NCI-H748 treated with DMSO at 0.1 percent for 48 hours (cell line): ENCODE measurements at regions not wholly inside any gene's neighbourhood (a gene's known extent, or its start where the extent isn't known, plus 50 kb on each side); places are given as distances from the start of the nearest gene placed in this dataset.

ENCODE experiments used
- DNase-seq: peaks from one replicate; lab custom pipeline; 2025; lab: John Stamatoyannopoulos, UW

DNA sequence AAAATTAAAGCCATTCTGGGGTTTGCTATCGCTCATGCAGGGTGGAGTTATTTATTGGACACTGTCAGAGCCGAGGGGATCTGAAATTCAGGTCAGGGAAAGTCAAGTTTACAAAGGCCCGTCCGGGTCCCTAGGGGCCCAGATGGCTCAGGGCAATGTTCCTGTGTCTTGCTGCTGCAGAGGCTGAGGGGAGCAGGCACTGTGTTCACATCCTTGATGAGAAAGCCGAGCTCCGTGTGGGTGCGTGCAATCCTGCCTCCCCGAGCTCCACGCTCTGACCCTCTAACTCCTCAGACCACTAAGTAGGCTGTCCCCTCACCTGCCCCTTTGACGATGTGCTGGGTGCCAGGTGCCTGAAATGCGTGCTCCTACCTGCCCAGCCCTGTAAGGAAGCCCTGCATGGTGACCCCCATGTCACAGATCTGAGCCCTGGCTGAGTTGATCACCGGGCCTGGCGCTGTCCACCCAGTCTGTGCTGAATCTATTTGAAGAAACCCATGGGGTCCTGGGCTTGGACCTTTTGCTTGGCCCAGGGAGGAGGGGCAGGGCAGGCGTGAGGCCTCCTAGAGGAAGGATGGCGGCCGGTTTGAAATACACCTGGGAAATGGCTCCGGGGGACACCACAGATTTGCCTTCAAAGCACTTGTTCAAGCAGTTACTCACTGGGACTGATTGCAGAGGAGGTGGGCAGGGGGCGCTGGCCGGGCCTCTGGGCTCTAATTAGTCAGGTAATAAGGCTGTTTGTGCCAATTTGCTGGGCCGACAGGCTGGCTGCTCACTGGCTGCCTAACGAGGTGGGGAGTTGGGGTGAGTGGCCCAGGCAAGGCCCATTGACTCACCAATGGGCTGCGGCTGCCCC is 204.3 kb downstream of the KIF26A start:
- no peak for DNase-seq

DNA sequence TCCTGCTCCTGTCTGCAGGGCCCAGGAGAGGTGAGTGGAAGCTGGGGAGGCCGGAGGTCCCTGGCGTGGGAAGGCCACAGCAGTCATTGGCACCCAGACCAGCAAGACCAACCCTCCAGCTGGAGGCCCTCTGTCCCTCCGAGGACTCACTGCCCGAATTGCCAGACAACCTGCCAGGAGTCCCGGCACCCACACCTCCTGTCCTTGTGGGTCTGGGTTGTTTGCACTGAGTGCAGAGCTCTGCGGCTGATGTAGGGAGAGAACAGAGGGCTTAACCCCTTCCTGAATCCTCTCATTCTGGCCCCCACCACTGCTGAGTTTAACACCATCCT is 204.9 kb downstream of the KIF26A start:
- no peak for DNase-seq

DNA sequence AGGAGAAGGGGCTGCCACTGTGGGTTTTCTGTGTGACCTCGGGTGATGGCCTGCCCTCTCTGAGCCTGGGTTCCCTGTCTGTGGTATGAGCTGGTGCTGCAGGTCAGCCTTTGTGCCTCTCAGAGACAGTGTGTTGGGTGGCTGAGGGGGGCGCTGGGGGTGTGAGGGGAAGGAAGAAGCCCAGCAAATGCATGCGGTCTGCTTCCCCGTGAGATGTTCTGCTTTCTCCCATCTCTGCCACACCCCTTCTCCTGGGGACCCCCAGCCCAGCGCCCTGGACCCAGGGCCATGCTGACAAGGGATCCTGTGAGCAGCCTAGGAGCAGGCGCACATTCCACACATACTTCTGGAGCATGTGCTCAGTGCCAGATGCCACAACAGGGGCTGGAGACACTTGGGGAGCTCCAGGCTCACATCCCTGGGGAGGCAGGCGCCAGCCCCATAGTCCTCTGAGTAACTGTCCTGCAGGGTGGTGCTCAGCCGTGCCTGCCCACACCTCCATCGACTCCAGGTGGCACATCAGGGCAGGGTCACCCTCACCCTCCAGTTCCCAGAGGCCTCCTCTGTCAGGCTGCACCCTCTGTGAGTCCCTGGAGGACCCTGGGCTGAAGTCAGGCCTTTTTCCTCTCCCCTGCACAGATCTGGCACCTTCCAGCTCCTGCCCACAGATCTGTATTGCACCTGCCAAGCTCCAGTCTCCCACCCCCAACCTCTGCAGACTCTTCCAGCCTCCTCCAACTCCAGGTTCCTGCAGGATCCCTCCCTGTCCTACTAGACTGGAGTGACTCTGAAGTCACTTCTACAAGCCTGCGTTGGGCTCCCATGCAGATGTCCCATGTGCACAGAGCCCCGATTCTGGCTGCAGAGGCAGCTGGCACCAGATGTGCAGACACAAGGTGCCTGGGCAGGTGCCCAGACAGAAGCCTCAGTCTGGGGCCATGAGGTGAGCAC is 205.6 kb downstream of the KIF26A start:
- no peak for DNase-seq

DNA sequence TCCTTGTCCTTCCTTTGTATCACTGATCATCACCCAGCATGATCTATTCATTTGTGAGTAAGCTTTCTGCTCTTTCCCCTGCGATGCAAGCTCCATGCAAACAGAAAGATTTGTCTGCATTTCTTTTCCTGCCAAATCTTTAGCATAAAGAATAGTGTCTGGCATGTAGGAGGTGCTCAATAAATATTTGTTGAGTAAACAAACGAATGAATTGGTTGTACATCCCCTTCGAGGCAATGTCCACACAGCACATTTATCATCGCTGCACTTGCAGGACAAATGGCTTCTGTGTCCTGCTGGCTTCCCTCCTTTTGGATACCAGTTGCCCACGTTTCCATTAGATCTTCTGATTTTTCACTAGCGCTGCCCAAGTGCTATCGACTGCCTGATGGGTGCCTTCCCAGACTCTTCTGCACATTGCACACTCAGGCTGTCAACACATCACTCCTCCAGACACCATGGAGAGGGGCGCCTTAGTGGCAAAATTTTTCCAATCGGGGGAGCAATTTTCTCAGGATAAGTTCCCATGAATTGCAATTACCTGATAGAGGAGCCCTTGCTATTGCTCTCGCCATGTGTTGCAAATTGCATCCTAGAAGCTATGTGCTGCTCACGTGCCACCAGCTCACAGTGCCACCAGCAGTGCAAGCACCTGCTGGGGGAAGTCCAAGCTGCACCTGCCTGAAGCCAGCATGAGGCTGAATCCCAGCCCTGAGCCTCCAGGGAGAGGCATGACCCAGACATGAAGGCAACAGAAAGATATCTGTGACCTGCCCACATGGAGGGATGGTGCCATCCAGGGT is 206.6 kb downstream of the KIF26A start:
- peak; percentile 76 for DNase-seq

DNA sequence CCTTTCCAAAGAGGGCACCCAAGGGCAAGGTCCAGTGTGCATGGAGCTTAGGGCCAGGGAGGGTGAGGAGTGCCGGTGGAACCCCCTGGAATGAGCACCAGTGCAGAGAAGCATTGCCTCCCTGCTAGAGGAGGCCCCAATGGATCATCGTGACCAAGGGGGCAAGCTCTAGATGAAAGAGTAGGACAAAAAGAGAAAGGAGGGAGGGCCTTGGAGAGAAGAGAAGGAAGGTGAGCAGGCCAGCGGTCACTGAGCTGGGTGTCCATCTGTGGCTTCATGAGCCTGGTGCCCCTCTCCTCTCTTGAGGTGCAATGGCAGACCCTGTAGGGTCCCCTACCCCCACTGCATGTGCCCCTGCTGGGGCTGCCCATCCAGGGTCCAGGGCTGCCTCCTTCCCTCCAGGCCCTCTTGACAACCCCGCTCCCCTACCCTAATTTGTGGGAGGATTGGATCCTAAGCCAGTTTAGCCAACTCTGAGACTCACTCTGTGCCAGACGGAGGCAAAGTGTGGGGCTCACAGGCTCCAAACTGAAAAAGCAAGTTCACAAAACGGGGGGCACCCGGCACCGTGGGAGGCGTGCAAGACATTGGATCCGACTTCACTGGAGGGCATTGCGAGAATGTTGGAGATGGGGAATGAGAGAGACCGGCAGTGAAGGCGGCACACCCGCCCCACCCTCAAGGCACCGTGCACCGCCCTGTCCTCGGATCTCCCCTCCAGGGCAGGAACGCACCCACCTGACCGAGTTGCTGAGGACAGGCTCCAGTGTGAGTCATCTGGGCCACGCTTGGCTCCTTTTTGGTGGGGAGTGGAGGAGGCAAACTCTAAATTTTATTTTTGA is 207.5 kb downstream of the KIF26A start:
- DNase-seq = no peak

DNA sequence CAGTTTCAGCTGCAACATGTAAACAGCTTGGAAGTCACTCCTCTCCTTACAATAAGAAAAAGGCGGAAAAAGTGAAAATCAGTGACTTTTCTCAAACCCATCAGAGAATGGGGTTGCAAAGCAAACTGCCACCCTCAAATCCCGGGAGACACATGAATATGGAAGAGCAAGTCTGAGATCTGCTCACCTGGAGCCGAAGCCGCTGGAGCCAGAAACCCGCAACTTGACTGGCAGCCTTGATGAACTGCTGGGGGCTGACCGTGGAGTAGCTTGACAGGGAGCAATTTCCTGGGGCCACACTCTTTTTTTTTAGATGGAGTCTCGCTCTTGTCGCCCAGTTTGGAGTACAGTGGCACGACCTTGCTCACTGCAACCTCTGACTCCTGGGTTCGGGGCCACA is 208.2 kb downstream of the KIF26A start:
- DNase-seq = no peak

DNA sequence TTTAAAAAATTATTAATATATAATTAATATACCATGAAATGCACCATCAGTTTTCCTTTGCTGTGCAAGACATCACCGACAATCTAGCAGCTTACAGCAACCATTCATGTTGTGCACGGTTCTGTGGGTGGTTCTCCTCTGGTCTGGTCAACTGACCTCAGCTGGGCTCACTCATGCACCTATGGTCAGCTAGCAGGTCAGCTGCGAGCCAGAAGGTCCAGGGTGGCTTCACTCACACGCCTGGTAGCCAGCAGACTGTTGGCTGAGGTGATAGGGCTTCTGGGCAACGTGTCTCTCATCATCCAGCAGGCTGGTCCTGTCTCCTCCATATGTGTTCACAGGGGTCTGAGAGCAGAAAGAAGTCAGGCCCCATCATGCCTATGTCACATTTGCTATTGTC is 210.4 kb downstream of the KIF26A start:
- DNase-seq = no peak

DNA sequence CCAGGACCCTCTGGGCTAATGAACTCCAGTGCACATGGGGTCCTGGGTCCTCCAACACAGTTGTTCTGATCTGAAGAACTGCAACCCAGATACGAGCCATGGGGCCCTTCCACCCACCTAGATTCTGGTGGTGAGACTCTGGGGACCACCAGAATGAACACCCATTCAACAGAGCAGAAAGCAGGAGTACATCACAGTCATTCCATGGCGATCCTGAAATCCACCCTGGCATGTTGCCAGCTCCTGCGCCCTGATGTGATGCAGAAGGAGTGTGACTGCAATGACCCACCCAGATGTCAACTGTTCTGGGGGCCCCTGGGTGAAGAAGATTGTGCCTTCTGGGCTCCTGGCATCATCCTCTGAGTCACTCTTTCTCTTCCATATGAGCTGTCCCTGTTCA is 211.6 kb downstream of the KIF26A start:
- DNase-seq = no peak

DNA sequence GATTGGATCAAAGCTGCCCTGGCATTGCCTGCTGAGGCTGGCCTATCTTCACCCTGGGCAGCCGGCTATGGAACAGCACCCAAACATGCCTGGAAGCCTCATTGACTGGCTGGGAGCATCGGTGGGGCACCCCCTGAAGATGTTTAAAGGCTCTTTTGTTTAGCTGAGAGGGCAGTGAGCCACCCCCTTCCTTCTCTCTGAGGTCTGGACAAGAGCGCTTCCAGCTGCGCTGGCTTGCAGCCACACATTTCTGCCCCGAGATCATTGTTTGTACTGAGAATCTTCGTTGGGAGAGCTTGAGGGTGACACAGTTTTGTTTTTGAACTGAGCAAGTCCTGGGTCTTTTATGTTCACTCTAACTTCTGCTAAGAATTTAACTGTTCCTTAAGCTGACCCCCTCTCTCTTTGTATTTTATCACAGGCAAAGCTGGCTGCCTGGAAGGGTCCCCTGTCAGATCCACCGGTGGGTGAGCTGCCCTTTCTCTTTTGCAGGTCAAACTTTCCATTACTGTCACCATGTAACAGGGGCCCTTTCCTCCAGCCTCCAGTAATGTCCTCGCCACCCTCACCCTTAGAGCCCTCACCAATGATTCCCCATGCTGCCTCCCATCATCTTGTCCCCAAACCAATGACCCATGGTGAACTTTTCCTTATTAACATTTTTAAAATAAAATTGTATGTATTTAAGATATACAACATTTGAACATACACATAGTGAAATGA is 212.2 kb downstream of the KIF26A start:
- no peak for DNase-seq

DNA sequence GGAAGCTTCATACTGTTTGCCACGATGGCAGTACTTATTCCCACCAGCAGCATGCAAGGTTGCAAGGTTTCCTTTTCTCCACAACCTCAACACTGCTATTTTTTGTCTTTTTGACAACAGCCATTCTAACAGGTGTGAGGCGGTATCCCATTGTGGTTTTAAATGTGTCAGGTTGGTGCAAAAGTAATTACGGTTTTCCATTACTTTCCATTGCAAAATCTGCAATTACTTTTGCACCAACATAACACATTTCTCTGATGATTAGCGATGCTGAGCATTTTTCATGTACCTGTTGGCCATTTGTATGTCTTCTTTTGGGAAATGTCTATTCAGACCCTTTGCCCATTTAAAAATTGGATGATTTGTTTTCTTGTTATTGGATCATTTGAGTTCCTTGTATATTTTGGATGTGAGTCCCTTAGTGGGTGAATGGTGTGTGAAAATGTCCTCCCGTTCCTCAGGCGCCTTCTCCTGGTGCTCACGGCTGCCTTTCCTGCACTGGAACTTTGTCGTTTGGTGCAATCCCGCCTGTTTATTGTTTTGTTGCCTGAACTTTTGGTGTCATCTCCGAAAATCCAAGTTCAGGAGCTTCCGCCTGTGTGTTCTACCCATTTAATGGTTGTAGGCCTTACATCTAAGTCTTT is 213.6 kb downstream of the KIF26A start:
- no peak for DNase-seq

DNA sequence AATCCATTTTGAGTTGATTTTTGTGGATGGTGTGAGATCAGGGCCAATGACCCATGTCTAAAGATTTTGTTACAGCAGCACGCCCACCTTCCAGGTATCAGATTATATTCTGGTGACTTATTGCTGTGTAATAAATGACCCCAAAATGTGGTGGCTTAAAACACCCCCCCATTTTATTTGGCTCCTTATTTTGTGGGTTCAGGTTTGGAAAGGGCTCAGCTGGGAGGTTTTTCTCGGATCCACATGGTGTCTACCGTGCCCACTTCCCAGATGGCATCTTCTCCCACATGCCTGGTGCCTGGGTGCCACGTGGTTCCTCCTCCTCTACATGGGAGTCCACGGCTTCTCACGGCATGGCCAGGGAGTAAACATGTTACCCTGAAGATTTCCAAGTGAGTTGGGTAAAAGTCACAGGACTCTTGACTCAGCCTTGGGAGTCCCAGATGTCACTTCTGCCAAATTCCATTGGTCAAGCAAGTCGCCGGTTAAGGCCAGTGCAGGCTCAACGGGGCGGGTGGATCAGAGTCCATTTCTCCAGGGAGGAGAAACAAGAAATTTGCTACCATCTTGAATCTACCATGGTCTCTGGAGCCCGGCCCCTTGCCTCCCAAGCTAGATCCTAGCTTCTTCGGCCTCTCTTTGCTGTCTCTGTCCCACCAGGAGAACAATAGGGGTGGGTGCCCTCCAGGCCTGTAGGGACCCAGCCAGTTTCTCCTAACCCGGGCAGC is 214.3 kb downstream of the KIF26A start:
- DNase-seq = no peak

DNA sequence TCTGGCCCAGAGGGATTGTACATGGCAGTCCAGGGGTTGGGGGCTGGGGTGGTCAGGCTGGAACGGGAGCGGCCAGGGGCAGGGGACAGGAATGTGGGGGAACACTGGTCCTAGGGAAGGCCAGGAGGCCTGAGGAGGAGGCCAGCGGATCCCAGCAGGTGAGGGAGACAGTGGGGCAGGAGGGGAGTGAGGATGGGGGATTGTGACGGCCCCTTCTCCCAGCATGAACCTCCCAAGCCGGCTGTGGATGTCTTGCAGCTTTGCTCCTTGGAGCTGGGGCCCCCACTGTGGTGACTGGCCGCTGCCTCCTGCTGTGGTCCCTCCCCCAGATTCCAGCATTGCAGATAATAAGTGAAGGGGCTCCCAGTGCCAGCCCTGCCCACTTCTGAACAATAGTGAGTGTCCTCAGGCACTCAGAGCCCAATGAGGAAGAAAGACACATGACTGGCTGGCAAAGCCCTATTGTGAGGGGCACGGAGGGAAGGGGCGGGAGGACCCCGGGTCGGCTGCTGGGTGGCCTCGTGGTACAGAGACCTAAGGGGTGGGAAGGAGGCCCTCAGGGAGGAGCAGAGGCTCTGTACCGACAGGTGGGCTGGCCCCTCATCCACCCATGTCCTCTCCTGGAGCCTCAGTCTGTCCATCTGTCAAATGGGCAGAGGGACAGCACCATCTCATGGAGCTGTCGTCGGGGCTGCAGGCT is 215.0 kb downstream of the KIF26A start:
- no peak for DNase-seq

DNA sequence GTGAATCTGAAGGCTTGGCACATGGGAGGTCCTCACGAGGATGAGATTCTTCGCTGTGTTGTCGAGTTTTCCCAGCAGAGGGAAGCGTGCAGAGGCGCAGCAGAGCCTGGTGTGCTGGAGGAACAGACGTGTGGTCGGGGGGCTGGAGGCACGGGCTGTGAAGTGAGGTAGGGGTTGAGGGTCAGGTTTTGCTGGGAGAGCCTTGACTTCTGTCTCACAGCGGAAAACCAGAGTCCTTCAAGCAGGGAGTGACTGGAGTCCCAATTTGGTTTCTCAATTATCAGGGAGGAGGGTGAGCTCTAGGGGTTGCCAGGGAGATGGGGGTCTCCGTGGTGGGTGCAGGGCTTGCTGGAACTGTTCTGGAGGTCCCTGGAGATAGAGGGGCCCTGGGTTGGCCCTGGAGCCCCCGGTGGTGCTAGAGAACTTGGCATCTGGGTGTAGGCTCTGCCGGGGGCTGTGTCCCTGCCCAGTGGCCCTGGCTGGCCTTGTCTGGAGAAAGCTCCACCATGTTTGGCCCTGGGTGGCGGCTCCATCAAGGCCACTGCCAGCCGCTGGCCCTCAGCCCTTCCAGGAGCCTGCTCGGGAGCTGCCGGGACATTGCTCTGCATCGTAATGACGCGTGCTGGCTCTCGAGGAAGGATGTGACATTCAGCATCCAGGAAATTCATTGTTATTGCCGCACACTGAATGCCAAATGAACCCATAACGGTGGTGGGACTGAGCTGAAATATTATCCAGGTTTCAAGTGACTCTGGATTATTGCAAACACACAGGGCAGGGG is 215.7 kb downstream of the KIF26A start:
- DNase-seq = no peak

DNA sequence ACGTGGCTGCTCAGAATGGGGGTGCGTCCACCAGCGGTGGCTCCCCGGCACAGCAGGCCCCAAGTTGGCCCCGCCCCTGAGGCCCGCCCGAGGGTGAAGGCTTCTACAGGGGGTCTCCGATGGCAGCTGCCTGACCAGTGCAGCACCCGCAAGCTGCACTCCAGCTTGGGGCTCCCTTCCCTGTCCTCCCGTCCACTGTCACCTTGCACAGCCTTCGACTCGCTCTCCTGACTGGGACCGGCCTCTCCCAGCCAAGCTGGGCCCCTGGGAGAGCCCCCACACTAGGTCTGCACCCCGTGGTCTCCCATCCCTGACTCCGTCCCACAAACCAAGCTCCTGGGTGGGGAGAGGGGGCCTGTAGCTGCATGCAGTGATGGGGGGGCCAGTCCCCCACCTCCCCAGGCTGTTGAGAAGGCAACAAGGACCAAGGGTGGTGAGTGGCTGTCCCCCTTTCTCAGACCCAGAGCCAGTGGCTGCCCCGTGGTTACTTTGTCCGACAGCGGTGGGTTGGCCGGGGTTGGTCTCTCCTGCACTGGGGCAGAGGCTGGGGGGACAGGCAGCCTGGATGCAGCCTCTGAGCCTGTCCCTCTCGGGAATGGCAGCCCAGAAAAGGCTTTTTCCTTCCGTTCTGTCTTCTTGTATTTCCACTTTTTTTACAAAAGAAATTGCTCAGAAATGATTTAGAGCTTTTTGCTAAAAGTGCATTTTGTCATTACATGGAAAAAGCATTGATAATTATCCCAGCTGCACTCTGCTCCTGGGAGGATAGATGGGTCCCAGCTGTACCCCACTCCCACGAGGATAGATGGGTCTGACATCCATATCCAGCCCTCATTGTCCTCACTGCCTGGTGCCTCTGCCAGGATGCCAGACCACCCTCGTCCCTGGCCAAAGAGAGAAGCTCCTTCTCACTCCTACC is 217.0 kb downstream of the KIF26A start:
- DNase-seq = no peak

DNA sequence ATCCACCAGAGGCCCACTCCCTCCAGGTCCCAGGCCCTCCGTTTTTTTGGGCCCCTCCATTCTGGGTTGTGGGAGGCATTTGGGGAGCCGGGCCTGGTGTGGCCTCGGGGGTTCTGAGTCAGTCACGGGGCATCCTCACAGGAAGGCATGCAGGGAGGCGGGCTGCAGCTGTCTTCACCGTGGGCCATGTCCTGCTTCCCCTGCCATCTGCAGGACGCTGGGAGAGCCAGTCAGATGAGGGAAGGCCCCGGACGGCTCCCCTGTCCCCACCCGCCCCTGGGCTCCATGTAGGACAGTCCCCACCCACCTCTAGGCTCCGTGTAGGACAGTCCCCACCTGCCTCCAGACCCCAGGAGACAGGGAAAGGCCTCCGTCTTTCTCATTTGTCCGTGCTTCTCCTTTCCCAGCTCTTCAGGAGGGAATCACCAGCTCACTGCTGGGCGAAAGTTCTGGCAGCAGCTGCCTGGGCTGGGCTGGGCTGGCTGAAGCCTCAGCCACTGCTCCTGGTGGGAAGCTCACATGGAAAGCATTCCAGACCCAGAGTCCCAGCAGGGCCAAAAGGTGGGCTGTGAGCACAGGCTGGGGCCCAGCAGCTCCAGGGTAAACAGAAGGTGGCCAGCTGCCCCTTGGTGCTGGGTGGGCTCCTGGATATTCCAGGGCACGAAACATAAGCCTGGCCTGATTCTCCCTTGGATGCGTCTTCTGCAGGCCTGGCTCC is 217.8 kb downstream of the KIF26A start:
- no peak for DNase-seq
